ENCODE measurements at regions not wholly inside any gene's neighbourhood (a gene's known extent, or its start where the extent isn't known, plus 50 kb on each side); places are given as distances from the start of the nearest gene placed in this dataset.

DNA sequence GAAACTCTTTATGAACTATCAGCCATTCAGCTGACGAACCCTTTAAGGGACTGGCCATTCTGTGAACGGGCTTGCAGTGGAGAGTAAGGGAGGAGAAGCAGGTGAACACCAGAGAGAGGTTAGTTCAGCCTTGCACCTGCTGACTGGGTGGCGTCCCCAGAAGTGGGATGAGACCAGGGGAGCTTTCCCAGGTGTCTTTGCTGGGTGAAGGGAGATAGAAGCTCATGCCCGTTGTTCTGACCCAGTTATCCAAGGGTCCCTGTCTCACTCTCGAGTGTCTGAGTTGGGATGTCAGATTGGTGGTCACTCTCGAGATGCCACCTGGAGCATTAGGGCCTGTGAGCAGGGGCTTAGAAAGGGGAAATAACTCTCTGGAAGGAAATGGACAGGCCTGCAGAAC lies 68.7 kb downstream of the MSX2 start:
- in situ Hi-C loops (cut with MboI; ENCODE audit: low sequenced_read_pairs), result no loop called here
- no TSS peak for BruUV-seq (replicated peaks)
- H3K4me1 ChIP-seq (ENCODE audit: control insufficient read depth, insufficient read depth, low read length), result no peaks in the 10 kb centered on the region
- TF ChIP-seq RCOR1 (IDR thresholded peaks at IDR 0.05; ENCODE audit: insufficient replicate concordance, low read length), result no peak
- no peak for TF ChIP-seq MAZ (IDR thresholded peaks at IDR 0.05; ENCODE audit: borderline replicate concordance, low read depth, low read length)
- TF ChIP-seq, protein P1, sequence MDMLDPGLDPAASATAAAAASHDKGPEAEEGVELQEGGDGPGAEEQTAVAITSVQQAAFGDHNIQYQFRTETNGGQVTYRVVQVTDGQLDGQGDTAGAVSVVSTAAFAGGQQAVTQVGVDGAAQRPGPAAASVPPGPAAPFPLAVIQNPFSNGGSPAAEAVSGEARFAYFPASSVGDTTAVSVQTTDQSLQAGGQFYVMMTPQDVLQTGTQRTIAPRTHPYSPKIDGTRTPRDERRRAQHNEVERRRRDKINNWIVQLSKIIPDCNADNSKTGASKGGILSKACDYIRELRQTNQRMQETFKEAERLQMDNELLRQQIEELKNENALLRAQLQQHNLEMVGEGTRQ (IDR thresholded peaks at IDR 0.05; ENCODE audit: low read depth, low read length), result no peak
- TF ChIP-seq CEBPB (IDR thresholded peaks at IDR 0.05; ENCODE audit: low read depth, low read length), result no peak
- TF ChIP-seq RAD21 (IDR thresholded peaks at IDR 0.05; ENCODE audit: low read length), result no peak
- TF ChIP-seq BHLHE40 (IDR thresholded peaks at IDR 0.05; ENCODE audit: low read depth, low read length), result no peak
- no peak for TF ChIP-seq RFX5 (IDR thresholded peaks at IDR 0.05; ENCODE audit: low read depth, low read length)
- no peak for TF ChIP-seq FOS (IDR thresholded peaks at IDR 0.05; ENCODE audit: low read depth, low read length)
- no peak for TF ChIP-seq SMC3 (IDR thresholded peaks at IDR 0.05; ENCODE audit: low read depth, low read length)
- TF ChIP-seq, protein P2, sequence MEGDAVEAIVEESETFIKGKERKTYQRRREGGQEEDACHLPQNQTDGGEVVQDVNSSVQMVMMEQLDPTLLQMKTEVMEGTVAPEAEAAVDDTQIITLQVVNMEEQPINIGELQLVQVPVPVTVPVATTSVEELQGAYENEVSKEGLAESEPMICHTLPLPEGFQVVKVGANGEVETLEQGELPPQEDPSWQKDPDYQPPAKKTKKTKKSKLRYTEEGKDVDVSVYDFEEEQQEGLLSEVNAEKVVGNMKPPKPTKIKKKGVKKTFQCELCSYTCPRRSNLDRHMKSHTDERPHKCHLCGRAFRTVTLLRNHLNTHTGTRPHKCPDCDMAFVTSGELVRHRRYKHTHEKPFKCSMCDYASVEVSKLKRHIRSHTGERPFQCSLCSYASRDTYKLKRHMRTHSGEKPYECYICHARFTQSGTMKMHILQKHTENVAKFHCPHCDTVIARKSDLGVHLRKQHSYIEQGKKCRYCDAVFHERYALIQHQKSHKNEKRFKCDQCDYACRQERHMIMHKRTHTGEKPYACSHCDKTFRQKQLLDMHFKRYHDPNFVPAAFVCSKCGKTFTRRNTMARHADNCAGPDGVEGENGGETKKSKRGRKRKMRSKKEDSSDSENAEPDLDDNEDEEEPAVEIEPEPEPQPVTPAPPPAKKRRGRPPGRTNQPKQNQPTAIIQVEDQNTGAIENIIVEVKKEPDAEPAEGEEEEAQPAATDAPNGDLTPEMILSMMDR (conservative IDR thresholded peaks at IDR 0.05; ENCODE audit: low read depth, low read length), result no peak
- TF ChIP-seq, protein P3, sequence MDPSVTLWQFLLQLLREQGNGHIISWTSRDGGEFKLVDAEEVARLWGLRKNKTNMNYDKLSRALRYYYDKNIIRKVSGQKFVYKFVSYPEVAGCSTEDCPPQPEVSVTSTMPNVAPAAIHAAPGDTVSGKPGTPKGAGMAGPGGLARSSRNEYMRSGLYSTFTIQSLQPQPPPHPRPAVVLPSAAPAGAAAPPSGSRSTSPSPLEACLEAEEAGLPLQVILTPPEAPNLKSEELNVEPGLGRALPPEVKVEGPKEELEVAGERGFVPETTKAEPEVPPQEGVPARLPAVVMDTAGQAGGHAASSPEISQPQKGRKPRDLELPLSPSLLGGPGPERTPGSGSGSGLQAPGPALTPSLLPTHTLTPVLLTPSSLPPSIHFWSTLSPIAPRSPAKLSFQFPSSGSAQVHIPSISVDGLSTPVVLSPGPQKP (IDR thresholded peaks at IDR 0.05; ENCODE audit: borderline replicate concordance, low read depth, low read length), result no peak
- no peak for TF ChIP-seq NFE2L2 (IDR thresholded peaks at IDR 0.05; ENCODE audit: low read depth, low read length)
- no peak for TF ChIP-seq MXI1 (IDR thresholded peaks at IDR 0.05; ENCODE audit: borderline replicate concordance, low read depth, low read length)
- no peak for TF ChIP-seq MAFK (IDR thresholded peaks at IDR 0.05; ENCODE audit: low read depth, low read length)
- TF ChIP-seq CHD1 (IDR thresholded peaks at IDR 0.05; ENCODE audit: low read depth, low read length), result no peak
- no peak overlapping the region for H3K14ac ChIP-seq (replicated peaks; ENCODE audit: low read depth, low read length)
- H3K4me3 ChIP-seq (ENCODE audit: insufficient read depth, low read depth, low read length), result no peak overlapping the region
- no peak overlapping the region for H3K23ac ChIP-seq (ENCODE audit: low read depth, low read length)
- no peak overlapping the region for H2BK5ac ChIP-seq (ENCODE audit: low read depth, low read length, poor library complexity, severe bottlenecking)
- H2BK20ac ChIP-seq (ENCODE audit: low read depth, low read length), result no peak overlapping the region
- no peak overlapping the region for H2BK15ac ChIP-seq (ENCODE audit: low read depth, low read length)
- H3K79me1 ChIP-seq (ENCODE audit: low read depth in 1 of 2, low read length in 2 of 2), result no peaks in the 10 kb centered on the region
- H3K36me3 ChIP-seq (ENCODE audit: control insufficient read depth, insufficient read depth, low read length), result no peaks in the 10 kb centered on the region
- DNase-seq, result no peak
- H4K8ac ChIP-seq (ENCODE audit: low read depth in 2 of 2, low read length in 2 of 2), result no peak overlapping the region
- no CpG with 5 or more reads among the region's 6 CpGs for WGBS, 2 experiments (ENCODE audit: extremely low coverage in 2 of 2, insufficient read length in 1 of 2)
- no peak overlapping the region for H3K4me2 ChIP-seq (ENCODE audit: low read depth, low read length)
- H2AK9ac ChIP-seq (replicated peaks; ENCODE audit: low read depth, low read length, poor library complexity), result no peak overlapping the region
- no peaks in the 10 kb centered on the region for H3K9me3 ChIP-seq (ENCODE audit: control insufficient read depth, insufficient read depth, low read length)
- dilution Hi-C loops (cut with HindIII; ENCODE audit: low sequenced_read_pairs, unreplicated experiment), result no loop called here
- H3K18ac ChIP-seq (ENCODE audit: low read depth, low read length), result no peak overlapping the region
- no peak overlapping the region for H2AFZ ChIP-seq (replicated peaks; ENCODE audit: low read length, poor library complexity)
- H3K27me3 ChIP-seq (ENCODE audit: control insufficient read depth, insufficient read depth, low read length), result peaks cover 4% of the 10 kb centered on the region; the same call in 1 of the 2 replicates
- ChIA-PET CTCF (interaction anchor here (0.7 to 3.4 kb wide), 7 partner anchors 9 to 373 kb away, joined by 3 to 24 read pairs (median 3); no protein-coding TSS in a partner anchor), POLR2A (ENCODE audit: unreplicated experiment) (no interaction called here)
- no peak overlapping the region for H2AK5ac ChIP-seq (ENCODE audit: low read depth, low read length)
- no peak overlapping the region for H3K27ac ChIP-seq (ENCODE audit: insufficient read depth, low read length)
- no peak overlapping the region for H2BK120ac ChIP-seq (ENCODE audit: low read depth, low read length)
- no peak overlapping the region for H3K9ac ChIP-seq (ENCODE audit: low read depth, low read length)
- H4K5ac ChIP-seq (ENCODE audit: low read depth, low read length), result no peak overlapping the region
- intact Hi-C loops (cut with micrococcal nuclease), result loop anchor here (1.0 to 10.0 kb wide), 8 partner anchors 56 to 466 kb away; partner anchors contain the start of gene MSX2
- H3K4ac ChIP-seq (ENCODE audit: low read depth, low read length), result no peak overlapping the region
- no peak overlapping the region for H4K91ac ChIP-seq (ENCODE audit: insufficient read depth, low read depth, low read length)
- H3K9me1 ChIP-seq (ENCODE audit: insufficient read depth, low read length), result no peaks in the 10 kb centered on the region
- H4K20me1 ChIP-seq (ENCODE audit: insufficient read depth, low read length), result no peaks in the 10 kb centered on the region
- ATAC-seq (ENCODE audit: low read depth), result no peak
- no peak overlapping the region for H3K56ac ChIP-seq (ENCODE audit: extremely low read depth, insufficient read depth, low read length)
